Duodenal mucosa (tissue), 2 donors: ENCODE measurements at regions not wholly inside any gene's neighbourhood (a gene's known extent, or its start where the extent isn't known, plus 50 kb on each side); places are given as distances from the start of the nearest gene placed in this dataset.
A peak's percentile ranks its signal among the peaks of the same experiment; 100 is the strongest.

Experiments used
- H3K27ac ChIP-seq: one replicate; pipeline ENCODE4 v1.7.0; 2013; ENCODE audit warnings: low read depth, low read length
- H3K27me3 ChIP-seq, 2 donors: one replicate each; pipeline ENCODE4 v1.7.0; 2013; ENCODE audit warnings: low read length in 2 of 2, control low read depth in 1 of 2; ENCODE audit not compliant: insufficient read depth in 2 of 2, control insufficient read depth in 1 of 2
- H3K36me3 ChIP-seq, 2 donors: one replicate each; pipeline ENCODE4 v1.7.0; 2013; ENCODE audit warnings: low read length in 2 of 2, control low read depth in 1 of 2; ENCODE audit not compliant: insufficient read depth in 2 of 2, control insufficient read depth in 1 of 2
- H3K4me1 ChIP-seq, 2 donors: one replicate each; pipeline ENCODE4 v1.7.0; 2013; ENCODE audit warnings: low read length in 2 of 2, control low read depth in 1 of 2; ENCODE audit not compliant: insufficient read depth in 2 of 2, control insufficient read depth in 1 of 2
- H3K4me3 ChIP-seq, 2 donors: one replicate each; pipeline ENCODE4 v1.7.0; 2013; ENCODE audit warnings: low read length in 2 of 2, low read depth in 1 of 2
- H3K9ac ChIP-seq, 2 donors: one replicate each; pipeline ENCODE4 v1.7.0; 2013; ENCODE audit warnings: low read length in 2 of 2, low read depth in 1 of 2
- H3K9me3 ChIP-seq, 2 donors: one replicate each; pipeline ENCODE4 v1.7.0; 2013; ENCODE audit warnings: low read length in 2 of 2, control low read depth in 1 of 2; ENCODE audit not compliant: control insufficient read depth in 1 of 2

GRCh38 chr1:43077273-43077672, 94.8 kb downstream of the EBNA1BP2 start:
- no peaks in the 10 kb centered on the region for H3K9me3 ChIP-seq
- H3K4me3 ChIP-seq, result no peak overlapping the region
- peaks cover 6 to 8% of the 10 kb centered on the region in 2 donors for H3K4me1 ChIP-seq
- H3K27me3 ChIP-seq, result no peaks in the 10 kb centered on the region
- no peak overlapping the region for H3K9ac ChIP-seq
- no peaks in the 10 kb centered on the region for H3K36me3 ChIP-seq
- H3K27ac ChIP-seq, result no peak overlapping the region

GRCh38 chr1:43074709-43075108, 97.4 kb downstream of the EBNA1BP2 start:
- no peak overlapping the region for H3K4me3 ChIP-seq
- no peak overlapping the region for H3K27ac ChIP-seq
- H3K36me3 ChIP-seq, result no peaks in the 10 kb centered on the region
- H3K4me1 ChIP-seq, result peaks cover 6 to 8% of the 10 kb centered on the region in 2 donors
- no peak overlapping the region for H3K9ac ChIP-seq
- H3K9me3 ChIP-seq, result no peaks in the 10 kb centered on the region
- H3K27me3 ChIP-seq, result no peaks in the 10 kb centered on the region

GRCh38 chr1:43074244-43074643, 97.8 kb downstream of the EBNA1BP2 start:
- Histone ChIP-seq H3K36me3 (no peaks in the 10 kb centered on the region), H3K4me3 (no peak overlapping the region), H3K27ac (no peak overlapping the region), H3K9ac (no peak overlapping the region), H3K9me3 (no peaks in the 10 kb centered on the region), H3K27me3 (no peaks in the 10 kb centered on the region), H3K4me1 (peaks cover 6 to 8% of the 10 kb centered on the region in 2 donors)

- H3K4me1 ChIP-seq, result peaks cover 6 to 8% of the 10 kb centered on the region in 2 donors
- no peak overlapping the region for H3K4me3 ChIP-seq
- H3K36me3 ChIP-seq, result no peaks in the 10 kb centered on the region
- H3K9ac ChIP-seq, result no peak overlapping the region
- no peaks in the 10 kb centered on the region for H3K27me3 ChIP-seq
- no peak overlapping the region for H3K27ac ChIP-seq
- no peaks in the 10 kb centered on the region for H3K9me3 ChIP-seq
Observed at GRCh38 chr1:43073490-43074230, 98.4 kb downstream of the EBNA1BP2 start.

- H3K4me1 ChIP-seq, result peaks cover 8 to 9% of the 10 kb centered on the region in 2 donors
- H3K9ac ChIP-seq, result no peak overlapping the region
- no peak overlapping the region for H3K27ac ChIP-seq
- peaks cover 0 to 2% of the 10 kb centered on the region in 2 donors for H3K27me3 ChIP-seq
- no peak overlapping the region for H3K4me3 ChIP-seq
- H3K9me3 ChIP-seq, result no peaks in the 10 kb centered on the region
- no peaks in the 10 kb centered on the region for H3K36me3 ChIP-seq
Observed at GRCh38 chr1:43072314-43072713, 99.8 kb downstream of the EBNA1BP2 start.

- H3K36me3 ChIP-seq, result no peaks in the 10 kb centered on the region
- no peak overlapping the region for H3K9ac ChIP-seq
- peaks cover 0 to 6% of the 10 kb centered on the region in 2 donors for H3K27me3 ChIP-seq
- no peak overlapping the region for H3K27ac ChIP-seq
- H3K9me3 ChIP-seq, result no peaks in the 10 kb centered on the region
- no peak overlapping the region for H3K4me3 ChIP-seq
- H3K4me1 ChIP-seq, result peaks cover 8 to 9% of the 10 kb centered on the region in 2 donors
Observed at GRCh38 chr1:43071241-43071640, 100.8 kb downstream of the EBNA1BP2 start.

DNA sequence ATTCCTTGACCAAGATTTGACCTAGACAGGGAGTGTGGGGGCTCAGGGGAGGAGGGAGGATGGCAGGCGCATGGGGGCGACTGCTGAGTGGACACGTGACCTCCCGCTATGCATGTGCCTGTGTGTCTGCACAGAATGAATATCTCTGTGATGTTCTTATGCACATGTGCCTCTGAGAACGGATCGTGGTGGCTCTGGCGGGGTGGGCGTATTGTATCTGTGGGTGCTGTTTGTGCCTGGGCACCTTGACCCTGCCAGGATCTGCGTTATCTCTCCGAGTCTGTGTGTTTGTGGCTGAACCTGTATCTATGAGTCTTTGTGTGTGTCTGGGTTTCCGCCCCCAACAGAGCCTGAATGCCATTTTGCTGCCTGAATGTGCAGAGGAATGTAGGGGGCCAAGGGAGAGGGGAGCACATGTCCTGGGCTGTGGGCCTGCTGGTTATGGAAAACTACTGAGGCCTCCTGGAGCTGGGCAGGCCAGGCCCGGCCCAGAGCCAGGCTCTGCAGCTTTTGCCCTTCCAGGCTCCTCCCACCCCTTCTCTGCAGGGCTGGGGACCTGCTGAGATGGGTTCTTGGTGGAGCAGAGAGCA, 102.5 kb downstream of the EBNA1BP2 start:
- Histone ChIP-seq H3K36me3 (no peaks in the 10 kb centered on the region), H3K9me3 (no peaks in the 10 kb centered on the region), H3K9ac (no peak overlapping the region), H3K4me3 (no peak overlapping the region), H3K4me1 (peaks cover 8 to 9% of the 10 kb centered on the region in 2 donors), H3K27ac (no peak overlapping the region), H3K27me3 (peaks cover 0 to 6% of the 10 kb centered on the region in 2 donors)

DNA sequence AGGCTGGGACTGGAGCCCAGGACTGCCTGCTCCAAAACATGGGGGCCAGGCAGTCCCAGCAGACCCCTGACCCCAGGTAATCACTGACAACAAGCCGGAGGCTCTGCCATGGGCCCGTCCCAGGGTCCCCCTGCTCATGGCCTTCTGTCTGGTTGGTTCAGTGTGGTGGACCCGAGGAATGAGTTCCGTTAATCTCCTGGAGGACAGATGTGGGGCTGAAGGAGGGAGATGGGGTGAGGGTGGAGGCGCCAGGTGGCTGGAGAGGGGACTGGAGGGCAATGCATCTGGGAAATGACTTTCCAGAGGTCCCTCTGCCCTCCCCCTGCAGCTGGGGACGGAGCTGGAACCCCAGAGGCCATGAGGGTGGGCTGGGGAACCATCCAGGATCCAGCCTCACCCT, 103.2 kb downstream of the EBNA1BP2 start:
- no peaks in the 10 kb centered on the region for H3K36me3 ChIP-seq
- H3K4me1 ChIP-seq, result peaks cover 8 to 9% of the 10 kb centered on the region in 2 donors
- H3K4me3 ChIP-seq, result peak overlapping the region in 1 of 2 donors; percentile 58
- H3K9me3 ChIP-seq, result no peaks in the 10 kb centered on the region
- H3K27ac ChIP-seq, result no peak overlapping the region
- H3K27me3 ChIP-seq, result peaks cover 0 to 6% of the 10 kb centered on the region in 2 donors
- H3K9ac ChIP-seq, result peak overlapping the region in 1 of 2 donors; percentile 54

DNA sequence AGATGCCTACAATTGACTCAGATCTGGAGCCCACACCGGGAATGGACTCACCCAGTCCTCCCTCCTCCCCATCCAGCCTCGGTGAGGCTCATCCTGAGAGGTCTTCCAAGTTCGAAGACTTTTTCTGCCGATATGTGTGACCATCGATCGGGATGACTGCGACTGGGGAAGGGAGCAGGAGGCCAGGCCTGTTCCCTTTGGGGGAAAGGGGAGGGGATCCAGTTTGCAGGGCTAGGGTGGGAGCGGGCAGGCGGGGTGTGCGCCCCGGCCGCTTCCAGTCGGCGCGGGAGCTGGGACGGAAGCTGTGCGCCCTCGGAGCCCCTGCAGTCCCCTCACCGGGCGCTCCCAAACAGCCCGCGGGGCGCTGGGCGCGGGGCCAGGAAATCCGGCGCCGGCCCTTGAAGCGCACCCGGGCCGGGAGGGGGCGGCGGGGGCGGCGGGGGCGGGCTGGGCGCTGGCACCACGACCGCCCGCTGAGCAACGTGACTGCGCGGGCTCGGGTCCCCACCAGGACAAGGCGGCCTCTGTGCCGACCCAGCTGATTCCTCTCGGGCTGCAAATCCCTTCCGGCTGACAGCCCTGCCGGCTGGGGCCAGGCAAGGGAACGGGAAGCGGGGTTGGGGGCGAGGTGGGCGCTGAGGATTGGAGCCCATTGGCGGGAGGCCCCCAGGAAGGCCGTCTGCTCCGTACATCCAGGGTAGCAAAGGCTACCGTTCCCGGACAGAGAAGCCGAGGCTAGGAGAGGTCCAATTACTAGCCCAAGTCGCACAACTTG, 103.9 kb downstream of the EBNA1BP2 start:
- Histone ChIP-seq H3K27ac (no peak overlapping the region), H3K27me3 (peaks cover 0 to 6% of the 10 kb centered on the region in 2 donors), H3K4me3 (peak overlapping the region; percentile 50 to 58), H3K36me3 (no peaks in the 10 kb centered on the region), H3K9ac (peak overlapping the region in 1 of 2 donors; percentile 54), H3K4me1 (peaks cover 4 to 5% of the 10 kb centered on the region in 2 donors), H3K9me3 (no peaks in the 10 kb centered on the region)

DNA sequence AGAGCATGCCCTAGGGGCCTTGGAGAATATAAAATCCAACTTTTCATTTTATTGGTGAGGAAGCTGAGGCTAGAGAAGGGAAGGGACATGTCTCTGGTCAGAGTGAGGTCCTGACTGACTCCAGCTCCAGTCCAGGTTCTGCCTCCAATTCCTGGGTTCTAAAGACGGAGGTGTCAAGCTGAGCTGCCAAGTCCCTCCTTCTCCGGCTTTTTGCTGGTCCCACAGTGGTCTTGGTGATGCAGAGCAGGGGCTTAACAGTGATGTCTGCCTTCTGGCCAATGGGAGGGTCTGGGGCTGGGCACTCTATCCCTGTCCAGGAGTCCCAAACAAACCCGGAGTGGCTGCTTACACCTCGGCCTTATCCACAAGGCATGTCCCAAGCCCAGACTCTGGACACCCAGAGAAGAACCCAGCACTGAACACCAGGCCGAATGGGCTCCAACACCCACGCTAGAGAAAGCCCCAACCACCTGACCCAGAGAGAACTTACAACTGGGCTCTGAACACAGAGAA, 104.8 kb downstream of the EBNA1BP2 start:
- no peak overlapping the region for H3K4me3 ChIP-seq
- no peaks in the 10 kb centered on the region for H3K9me3 ChIP-seq
- H3K27ac ChIP-seq, result no peak overlapping the region
- H3K4me1 ChIP-seq, result peaks cover 0 to 3% of the 10 kb centered on the region in 2 donors
- H3K36me3 ChIP-seq, result no peaks in the 10 kb centered on the region
- H3K27me3 ChIP-seq, result peaks cover 0 to 6% of the 10 kb centered on the region in 2 donors
- no peak overlapping the region for H3K9ac ChIP-seq
